Prostate gland (tissue), 2 donors: ENCODE measurements at regions not wholly inside any gene's neighbourhood (a gene's known extent, or its start where the extent isn't known, plus 50 kb on each side); places are given as distances from the start of the nearest gene placed in this dataset.

ENCODE experiments used
- DNase-seq: peaks from one replicate; pipeline ENCODE4 v3.0.0-alpha.2; 2019; ENCODE audit warnings: low spot score
- H3K27ac ChIP-seq, 2 donors: fragments of 200-600 bp; sonication (generic); 2 replicates each; pipeline ENCODE4 v1.5.1; 2017 to 2019
- H3K27me3 ChIP-seq: fragments of 200-600 bp; sonication (generic); replicated peaks from 2 replicates; pipeline ENCODE4 v1.5.1; 2019; ENCODE audit not compliant: insufficient read depth
- H3K36me3 ChIP-seq, 2 donors: fragments of 200-600 bp; sonication (generic); 1 replicate in 1 of 2; 2 replicates in 1 of 2; pipeline versions ENCODE4 v1.5.1 to v1.8.1; 2017 to 2019
- H3K4me1 ChIP-seq: fragments of 200-600 bp; sonication (generic); replicated peaks from 2 replicates; pipeline ENCODE4 v1.5.1; 2019
- H3K4me3 ChIP-seq, 2 donors: fragments of 200-600 bp; sonication (generic); 2 replicates each; pipeline ENCODE4 v1.5.1; 2017 to 2019
- H3K9me3 ChIP-seq: fragments of 200-600 bp; sonication (generic); 2 replicates; pipeline ENCODE4 v1.5.1; 2017
- CTCF ChIP-seq, 4 experiments: fragments of 200-600 bp in 2 of 4; fragments of 450-650 bp in 2 of 4; sonication (generic) in 2 of 4; IDR thresholded peaks; 1 replicate in 3 of 4; 2 replicates in 1 of 4; pipeline ENCODE4 v1.5.1; 2016 to 2019; ENCODE audit warnings: antibody characterized with exemption in 4 of 4, mild to moderate bottlenecking in 2 of 4, moderate library complexity in 2 of 4
- POLR2A ChIP-seq: fragments of 450-650 bp; IDR thresholded peaks from one replicate; pipeline ENCODE4 v1.6.1; 2016; ENCODE audit warnings: antibody characterized with exemption, mild to moderate bottlenecking
- POLR2AphosphoS5 ChIP-seq: sonication (generic); formaldehyde crosslinking; IDR thresholded peaks from one replicate; pipeline ENCODE4 v1.6.1; 2017; ENCODE audit warnings: antibody characterized with exemption
- WGBS: methylation state at CpG from one replicate; pipeline ENCODE4 v1.1.5; 2018; 5-methylcytosine and 5-hydroxymethylcytosine counted together
- intact Hi-C: fragments of 100-400 bp; cut with DNase I; formaldehyde crosslinking; loops from one replicate; pipeline ENCODE4 v1.14.2; 2022

GRCh38 chr5:115461093-115461492 is 83.5 kb downstream of the FEM1C start:
- intact Hi-C loops, result no loop called here
- H3K9me3 ChIP-seq, result no peaks in the 10 kb centered on the region
- no peaks in the 10 kb centered on the region for H3K36me3 ChIP-seq
- H3K27me3 ChIP-seq, result no peaks in the 10 kb centered on the region
- no peak overlapping the region for H3K27ac ChIP-seq
- DNase-seq, result no peak
- no peak overlapping the region for H3K4me3 ChIP-seq
- no peaks in the 10 kb centered on the region for H3K4me1 ChIP-seq
- no peak for TF ChIP-seq CTCF (IDR thresholded peaks at IDR 0.05)
- TF ChIP-seq POLR2AphosphoS5, result no peak
- TF ChIP-seq POLR2A, result no peak
- 78% methylated on average over 4 of the region's 4 CpGs for WGBS

- H3K36me3 ChIP-seq, result no peaks in the 10 kb centered on the region
- TF ChIP-seq CTCF (IDR thresholded peaks at IDR 0.05) (no peak), POLR2A (no peak), POLR2AphosphoS5 (no peak)
- intact Hi-C loops, result no loop called here
- no peaks in the 10 kb centered on the region for H3K9me3 ChIP-seq
- no peak for DNase-seq
- 78% methylated on average over 2 of the region's 2 CpGs for WGBS
- no peak overlapping the region for H3K27ac ChIP-seq
- no peaks in the 10 kb centered on the region for H3K27me3 ChIP-seq
- no peak overlapping the region for H3K4me3 ChIP-seq
- H3K4me1 ChIP-seq, result no peaks in the 10 kb centered on the region
Observed at GRCh38 chr5:115460472-115460871, 84.1 kb downstream of the FEM1C start.

- no peak for TF ChIP-seq POLR2AphosphoS5
- no peak for TF ChIP-seq POLR2A
- TF ChIP-seq CTCF (IDR thresholded peaks at IDR 0.05), result no peak
- Histone ChIP-seq H3K36me3 (no peaks in the 10 kb centered on the region), H3K4me3 (no peak overlapping the region), H3K4me1 (no peaks in the 10 kb centered on the region), H3K27me3 (no peaks in the 10 kb centered on the region), H3K9me3 (no peaks in the 10 kb centered on the region), H3K27ac (no peak overlapping the region)
- WGBS, result 76% methylated on average over 1 of the region's 1 CpG
- intact Hi-C loops, result no loop called here
- DNase-seq, result no peak
Observed at GRCh38 chr5:115459855-115460341, 84.7 kb downstream of the FEM1C start.

GRCh38 chr5:115458416-115458815 is 86.2 kb downstream of the FEM1C start:
- no peaks in the 10 kb centered on the region for H3K9me3 ChIP-seq
- intact Hi-C loops, result no loop called here
- TF ChIP-seq CTCF (IDR thresholded peaks at IDR 0.05) (no peak), POLR2AphosphoS5 (no peak), POLR2A (no peak)
- 62% methylated on average over 1 of the region's 1 CpG for WGBS
- H3K27me3 ChIP-seq, result no peaks in the 10 kb centered on the region
- no peak overlapping the region for H3K4me3 ChIP-seq
- no peaks in the 10 kb centered on the region for H3K4me1 ChIP-seq
- no peak for DNase-seq
- H3K36me3 ChIP-seq, result no peaks in the 10 kb centered on the region
- no peak overlapping the region for H3K27ac ChIP-seq

- no peak for DNase-seq
- H3K27ac ChIP-seq, result no peak overlapping the region
- H3K4me3 ChIP-seq, result no peak overlapping the region
- no peaks in the 10 kb centered on the region for H3K4me1 ChIP-seq
- 30% methylated on average over 4 of the region's 4 CpGs for WGBS
- H3K36me3 ChIP-seq, result no peaks in the 10 kb centered on the region
- H3K9me3 ChIP-seq, result no peaks in the 10 kb centered on the region
- no peaks in the 10 kb centered on the region for H3K27me3 ChIP-seq
- intact Hi-C loops, result no loop called here
- TF ChIP-seq POLR2AphosphoS5 (no peak), CTCF (IDR thresholded peaks at IDR 0.05) (no peak), POLR2A (no peak)
Observed at GRCh38 chr5:115458003-115458409, 86.6 kb downstream of the FEM1C start.
